Immature natural killer cell (primary cell): ENCODE measurements at regions not wholly inside any gene's neighbourhood (a gene's known extent, or its start where the extent isn't known, plus 50 kb on each side); places are given as distances from the start of the nearest gene placed in this dataset.

Source experiments
- DNase-seq, 3 donors: peaks; one replicate each; pipeline ENCODE4 v3.0.0; 2022; ENCODE audit warnings: mixed read lengths in 1 of 3
- H3K27ac Mint-ChIP-seq, 6 donors: one replicate each; pipeline ENCODE4 v1.8.0; 2020; ENCODE audit warnings: mixed read lengths in 6 of 6, mild to moderate bottlenecking in 5 of 6, inconsistent platforms in 4 of 6, moderate library complexity in 3 of 6
- H3K27me3 Mint-ChIP-seq, 3 donors: one replicate each; pipeline ENCODE4 v1.8.0; 2020 to 2021; ENCODE audit warnings: low read depth in 3 of 3, mild to moderate bottlenecking in 3 of 3, mixed read lengths in 3 of 3, moderate library complexity in 3 of 3, inconsistent platforms in 1 of 3
- H3K36me3 Mint-ChIP-seq, 3 donors: one replicate each; pipeline ENCODE4 v1.8.0; 2020; ENCODE audit warnings: mixed read lengths in 3 of 3, inconsistent platforms in 2 of 3, mild to moderate bottlenecking in 2 of 3
- H3K4me1 Mint-ChIP-seq, 2 donors: one replicate each; pipeline ENCODE4 v1.8.0; 2020; ENCODE audit warnings: inconsistent platforms in 2 of 2, mild to moderate bottlenecking in 2 of 2, mixed read lengths in 2 of 2, moderate library complexity in 1 of 2
- H3K4me3 Mint-ChIP-seq, 5 donors: one replicate each; pipeline ENCODE4 v1.8.0; 2020; ENCODE audit warnings: mild to moderate bottlenecking in 5 of 5, mixed read lengths in 5 of 5, inconsistent platforms in 3 of 5, moderate library complexity in 3 of 5
- H3K9me3 Mint-ChIP-seq, 6 donors: one replicate each; pipeline ENCODE4 v1.8.0; 2020; ENCODE audit warnings: mild to moderate bottlenecking in 6 of 6, mixed read lengths in 6 of 6, inconsistent platforms in 4 of 6, moderate library complexity in 3 of 6

- DNase-seq: no peak
- Mint-ChIP-seq H3K4me1 (no peaks in the 10 kb centered on the region), H3K27ac (no peak overlapping the region), H3K27me3 (peaks cover 0 to 3% (median 2%) of the 10 kb centered on the region in 3 donors), H3K4me3 (no peak overlapping the region), H3K36me3 (no peaks in the 10 kb centered on the region), H3K9me3 (peaks cover 3 to 32% (median 9%) of the 10 kb centered on the region in 6 donors)
These were observed 253.8 kb upstream of the COL8A1 start for GRCh38 chr3:99384596-99384995.

GRCh38 chr3:99376926-99377325 is 261.5 kb upstream of the COL8A1 start:
- Mint-ChIP-seq H3K4me1 (no peaks in the 10 kb centered on the region), H3K27me3 (peaks cover 0 to 2% (median 0%) of the 10 kb centered on the region in 3 donors), H3K27ac (no peak overlapping the region), H3K9me3 (peaks cover 13 to 64% (median 23%) of the 10 kb centered on the region in 6 donors), H3K36me3 (no peaks in the 10 kb centered on the region), H3K4me3 (no peak overlapping the region)
- DNase-seq: no peak

DNA sequence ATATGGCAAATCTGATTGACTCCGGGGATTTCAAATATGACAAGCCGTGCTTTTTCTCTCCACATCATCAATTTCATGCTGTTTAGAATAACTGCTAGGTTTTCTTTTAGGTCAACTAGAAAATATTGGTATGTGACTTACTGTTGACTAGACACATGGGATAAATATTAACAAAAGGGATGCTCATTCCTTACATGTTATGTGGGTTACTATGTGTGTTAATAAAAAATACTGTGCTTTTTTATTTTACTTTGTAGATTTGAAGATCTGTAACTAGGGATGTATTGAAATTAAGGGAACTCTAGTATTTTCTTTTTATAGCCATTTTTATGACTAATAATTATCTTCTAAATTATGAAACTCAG is 264.6 kb upstream of the COL8A1 start:
- Mint-ChIP-seq H3K27ac (no peak overlapping the region), H3K27me3 (no peaks in the 10 kb centered on the region)
- DNase-seq: no peak

GRCh38 chr3:99373088-99373845 is 265.1 kb upstream of the COL8A1 start:
- H3K27me3 Mint-ChIP-seq: no peaks in the 10 kb centered on the region
- DNase-seq: no peak
- no peaks in the 10 kb centered on the region for H3K4me1 Mint-ChIP-seq
- no peak overlapping the region for H3K27ac Mint-ChIP-seq
- no peaks in the 10 kb centered on the region for H3K36me3 Mint-ChIP-seq
- peaks cover 14 to 56% (median 18%) of the 10 kb centered on the region in 6 donors for H3K9me3 Mint-ChIP-seq
- no peak overlapping the region for H3K4me3 Mint-ChIP-seq

More for the DNA sequence above, 264.6 kb upstream of the COL8A1 start:
- no peaks in the 10 kb centered on the region for H3K4me1 Mint-ChIP-seq
- no peaks in the 10 kb centered on the region for H3K36me3 Mint-ChIP-seq
- no peak overlapping the region for H3K4me3 Mint-ChIP-seq
- peaks cover 13 to 54% (median 19%) of the 10 kb centered on the region in 6 donors for H3K9me3 Mint-ChIP-seq

- Mint-ChIP-seq H3K27me3 (no peaks in the 10 kb centered on the region), H3K4me3 (no peak overlapping the region), H3K9me3 (peaks cover 4 to 18% (median 8%) of the 10 kb centered on the region in 6 donors), H3K4me1 (no peaks in the 10 kb centered on the region), H3K27ac (no peak overlapping the region), H3K36me3 (no peaks in the 10 kb centered on the region)
- no peak for DNase-seq
These were observed 271.5 kb upstream of the COL8A1 start for GRCh38 chr3:99366663-99367429.

- no peak for DNase-seq
- H3K4me1 Mint-ChIP-seq: no peaks in the 10 kb centered on the region
- no peak overlapping the region for H3K4me3 Mint-ChIP-seq
- H3K27ac Mint-ChIP-seq: no peak overlapping the region
- H3K36me3 Mint-ChIP-seq: no peaks in the 10 kb centered on the region
- H3K27me3 Mint-ChIP-seq: no peaks in the 10 kb centered on the region
- peaks cover 4 to 14% (median 7%) of the 10 kb centered on the region in 6 donors for H3K9me3 Mint-ChIP-seq
These were observed 272.4 kb upstream of the COL8A1 start for GRCh38 chr3:99365979-99366378.

- no peaks in the 10 kb centered on the region for H3K4me1 Mint-ChIP-seq
These were observed 273.0 kb upstream of the COL8A1 start for GRCh38 chr3:99365396-99365795.

DNA sequence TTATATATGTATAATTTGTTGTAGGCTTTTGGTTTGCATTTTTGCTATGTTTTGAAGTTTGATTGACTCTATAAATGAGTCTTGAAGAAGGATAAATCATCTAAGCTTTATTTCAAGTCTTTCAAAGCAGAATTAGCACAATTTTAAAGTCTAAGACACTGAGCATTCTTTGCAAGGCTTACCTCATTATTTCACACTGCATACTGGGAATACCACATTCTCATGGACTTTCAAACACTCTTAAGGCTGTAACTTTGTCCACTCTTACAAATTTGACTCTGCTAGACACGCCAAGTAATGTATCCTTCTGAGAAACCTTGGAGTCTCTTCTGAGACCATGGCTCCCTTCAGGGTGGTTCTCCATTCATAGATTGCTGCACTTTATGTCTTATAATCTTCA is 281.3 kb upstream of the COL8A1 start:
- Mint-ChIP-seq H3K4me3 (no peak overlapping the region), H3K27ac (no peak overlapping the region), H3K9me3 (peaks cover 7 to 23% (median 11%) of the 10 kb centered on the region in 6 donors), H3K36me3 (no peaks in the 10 kb centered on the region), H3K4me1 (no peaks in the 10 kb centered on the region), H3K27me3 (peaks cover 0 to 3% (median 2%) of the 10 kb centered on the region in 3 donors)
- no peak for DNase-seq

More at GRCh38 chr3:99365396-99365795, 273.0 kb upstream of the COL8A1 start:
- H3K27me3 Mint-ChIP-seq: peaks cover 0 to 2% (median 0%) of the 10 kb centered on the region in 3 donors
- H3K36me3 Mint-ChIP-seq: no peaks in the 10 kb centered on the region
- H3K4me3 Mint-ChIP-seq: no peak overlapping the region
- no peak for DNase-seq
- no peak overlapping the region for H3K27ac Mint-ChIP-seq
- H3K9me3 Mint-ChIP-seq: peaks cover 4 to 14% (median 8%) of the 10 kb centered on the region in 6 donors

DNA sequence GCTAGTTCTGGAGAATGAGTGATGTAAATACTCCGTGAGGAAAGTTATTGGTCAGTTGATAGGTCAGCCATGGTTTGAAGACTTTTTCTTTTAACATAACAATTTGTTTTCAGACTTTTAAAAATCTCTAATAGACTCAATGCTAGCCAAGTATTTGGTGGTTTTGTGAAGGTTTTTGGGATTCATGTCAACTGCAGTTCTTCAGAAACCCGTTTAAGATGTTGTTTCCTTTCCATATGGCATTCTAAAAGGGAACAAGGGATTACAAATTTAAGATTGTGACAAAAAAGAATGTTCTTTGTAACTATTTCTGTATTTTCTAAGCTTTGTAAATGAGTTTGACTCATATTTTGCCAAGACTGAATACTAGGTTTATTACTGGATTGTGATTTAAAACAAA is 281.7 kb upstream of the COL8A1 start:
- no peak for DNase-seq
- Mint-ChIP-seq H3K4me3 (no peak overlapping the region), H3K27me3 (peaks cover 0 to 3% (median 2%) of the 10 kb centered on the region in 3 donors), H3K4me1 (no peaks in the 10 kb centered on the region), H3K36me3 (no peaks in the 10 kb centered on the region), H3K27ac (no peak overlapping the region), H3K9me3 (peaks cover 7 to 28% (median 10%) of the 10 kb centered on the region in 6 donors)

- Mint-ChIP-seq H3K4me3 (no peak overlapping the region), H3K9me3 (peaks cover 5 to 30% (median 10%) of the 10 kb centered on the region in 6 donors), H3K27me3 (peaks cover 0 to 3% (median under 1%) of the 10 kb centered on the region in 3 donors), H3K27ac (no peak overlapping the region), H3K4me1 (no peaks in the 10 kb centered on the region), H3K36me3 (no peaks in the 10 kb centered on the region)
- no peak for DNase-seq
These were observed 282.9 kb upstream of the COL8A1 start for GRCh38 chr3:99355465-99355864.

- Mint-ChIP-seq H3K27me3 (peaks cover 0 to 5% (median 0%) of the 10 kb centered on the region in 3 donors), H3K4me1 (no peaks in the 10 kb centered on the region), H3K9me3 (peaks cover 0 to 16% (median 5%) of the 10 kb centered on the region in 6 donors), H3K4me3 (no peak overlapping the region), H3K36me3 (no peaks in the 10 kb centered on the region), H3K27ac (no peak overlapping the region)
- DNase-seq: no peak
These were observed 285.6 kb upstream of the COL8A1 start for GRCh38 chr3:99352811-99353210.

- Mint-ChIP-seq H3K36me3 (no peaks in the 10 kb centered on the region), H3K4me3 (no peak overlapping the region), H3K27me3 (peaks cover 0 to 5% (median 0%) of the 10 kb centered on the region in 3 donors), H3K9me3 (peaks cover 0 to 16% (median 5%) of the 10 kb centered on the region in 6 donors), H3K27ac (no peak overlapping the region), H3K4me1 (no peaks in the 10 kb centered on the region)
- no peak for DNase-seq
These were observed 287.3 kb upstream of the COL8A1 start for GRCh38 chr3:99351122-99351521.

DNA sequence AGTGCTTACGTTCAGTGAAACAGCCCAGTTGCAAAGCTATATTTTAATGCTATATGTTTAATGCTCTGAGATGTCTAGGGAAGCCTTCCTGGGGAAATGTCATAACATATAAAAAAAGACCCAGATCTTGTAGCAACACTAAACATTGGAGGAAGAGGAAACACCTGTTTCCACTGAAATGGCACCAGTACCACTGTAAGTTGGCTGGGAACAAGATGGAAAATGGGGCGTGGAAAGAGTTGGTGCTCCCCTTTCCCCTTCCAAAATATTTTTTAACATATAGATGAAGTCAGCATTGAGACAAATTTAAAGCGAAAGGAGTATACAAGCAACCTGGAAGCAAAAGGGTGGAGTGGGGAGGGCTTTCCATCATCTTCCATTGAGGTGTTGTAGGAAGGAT is 289.9 kb upstream of the COL8A1 start:
- DNase-seq: no peak
- H3K4me3 Mint-ChIP-seq: no peak overlapping the region
- H3K4me1 Mint-ChIP-seq: no peaks in the 10 kb centered on the region
- H3K9me3 Mint-ChIP-seq: peaks cover 0 to 18% (median 8%) of the 10 kb centered on the region in 6 donors
- H3K27me3 Mint-ChIP-seq: peaks cover 0 to 5% (median 0%) of the 10 kb centered on the region in 3 donors
- no peaks in the 10 kb centered on the region for H3K36me3 Mint-ChIP-seq
- no peak overlapping the region for H3K27ac Mint-ChIP-seq

- H3K9me3 Mint-ChIP-seq: peaks cover 2 to 30% (median 14%) of the 10 kb centered on the region in 6 donors
- peaks cover 0 to 2% (median 0%) of the 10 kb centered on the region in 3 donors for H3K27me3 Mint-ChIP-seq
- H3K36me3 Mint-ChIP-seq: no peaks in the 10 kb centered on the region
- no peak overlapping the region for H3K4me3 Mint-ChIP-seq
- no peak overlapping the region for H3K27ac Mint-ChIP-seq
- no peaks in the 10 kb centered on the region for H3K4me1 Mint-ChIP-seq
- DNase-seq: no peak
These were observed 294.2 kb upstream of the COL8A1 start for GRCh38 chr3:99344216-99344615.
